KMS-11 (cell line): ENCODE measurements at regions not wholly inside any gene's neighbourhood (a gene's known extent, or its start where the extent isn't known, plus 50 kb on each side); places are given as distances from the start of the nearest gene placed in this dataset.

Source experiments
- H2AFZ ChIP-seq: fragments of 200-600 bp; sonication (generic); 2 replicates; pipeline ENCODE4 v1.6.1; 2016; ENCODE audit warnings: antibody characterized with exemption, mixed run types, low read depth
- H3K27ac ChIP-seq: fragments of 200-600 bp; sonication (generic); 2 replicates; pipeline ENCODE4 v1.6.1; 2016; ENCODE audit warnings: mild to moderate bottlenecking, mixed run types
- H3K27me3 ChIP-seq: fragments of 200-600 bp; sonication (generic); 2 replicates; pipeline ENCODE4 v1.6.1; 2017; ENCODE audit warnings: mild to moderate bottlenecking, low read depth, mixed run types, moderate library complexity; ENCODE audit not compliant: insufficient read depth
- H3K36me3 ChIP-seq: fragments of 200-600 bp; sonication (generic); 2 replicates; pipeline ENCODE4 v1.6.1; 2017; ENCODE audit warnings: mild to moderate bottlenecking, mixed run types; ENCODE audit not compliant: insufficient read depth
- H3K4me1 ChIP-seq: fragments of 200-600 bp; sonication (generic); 2 replicates; pipeline ENCODE4 v1.6.1; 2016; ENCODE audit warnings: mild to moderate bottlenecking, low read depth, mixed run types; ENCODE audit not compliant: poor library complexity, severe bottlenecking
- H3K4me2 ChIP-seq: fragments of 200-600 bp; sonication (generic); 2 replicates; pipeline ENCODE4 v1.7.0; 2016; ENCODE audit warnings: mild to moderate bottlenecking, mixed run types
- H3K4me3 ChIP-seq: fragments of 200-600 bp; sonication (generic); IDR thresholded peaks from 2 replicates; pipeline ENCODE4 v1.6.1; 2017; ENCODE audit warnings: low read depth, low read length, mixed read lengths; ENCODE audit not compliant: insufficient read depth
- H3K79me2 ChIP-seq: fragments of 200-600 bp; sonication (generic); 2 replicates; pipeline ENCODE4 v1.6.1; 2016; ENCODE audit warnings: low read depth, mixed run types; ENCODE audit not compliant: insufficient read depth
- H3K9ac ChIP-seq: fragments of 200-600 bp; sonication (generic); 2 replicates; pipeline ENCODE4 v1.6.1; 2016; ENCODE audit warnings: mild to moderate bottlenecking, mixed run types
- H4K20me1 ChIP-seq: fragments of 200-600 bp; sonication (generic); 2 replicates; pipeline ENCODE4 v1.6.1; 2016; ENCODE audit warnings: mild to moderate bottlenecking, mixed run types; ENCODE audit not compliant: insufficient read depth
- TF ChIP-seq, protein P1 (sequence below): fragments of 200-600 bp; sonication (generic); conservative IDR thresholded peaks from 2 replicates; pipeline ENCODE4 v1.6.1; 2017; ENCODE audit warnings: low read depth, mild to moderate bottlenecking, antibody characterized with exemption, low read length, moderate library complexity, mixed read lengths

DNA sequence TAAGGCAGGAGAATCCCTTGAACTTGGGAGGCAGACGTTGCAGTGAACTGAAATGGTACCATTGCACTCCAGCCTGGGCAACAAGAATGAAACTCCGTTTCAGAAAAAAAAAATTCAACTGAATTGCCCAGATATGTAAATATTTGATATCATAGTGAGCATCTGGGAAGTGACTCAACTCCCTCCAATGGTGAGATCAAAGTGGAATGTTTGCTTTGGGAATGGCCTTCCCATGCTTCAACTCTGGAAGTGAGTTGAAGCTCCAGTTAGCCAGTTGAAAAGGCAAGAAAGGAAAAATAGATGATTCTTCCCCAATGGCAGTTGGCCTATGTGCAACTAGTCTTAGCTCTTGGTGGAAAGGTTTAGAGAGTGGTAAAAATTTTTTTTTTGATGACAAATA, 131.6 kb upstream of the CMC1 start:
- Histone ChIP-seq H3K27me3 (no peaks in the 10 kb centered on the region), H3K27ac (no peak overlapping the region), H4K20me1 (no peaks in the 10 kb centered on the region), H3K36me3 (no peaks in the 10 kb centered on the region), H3K4me1 (no peaks in the 10 kb centered on the region), H3K79me2 (no peaks in the 10 kb centered on the region), H2AFZ (no peak overlapping the region), H3K4me2 (no peak overlapping the region), H3K4me3 (no peak overlapping the region), H3K9ac (no peak overlapping the region)
- TF ChIP-seq, protein P1, sequence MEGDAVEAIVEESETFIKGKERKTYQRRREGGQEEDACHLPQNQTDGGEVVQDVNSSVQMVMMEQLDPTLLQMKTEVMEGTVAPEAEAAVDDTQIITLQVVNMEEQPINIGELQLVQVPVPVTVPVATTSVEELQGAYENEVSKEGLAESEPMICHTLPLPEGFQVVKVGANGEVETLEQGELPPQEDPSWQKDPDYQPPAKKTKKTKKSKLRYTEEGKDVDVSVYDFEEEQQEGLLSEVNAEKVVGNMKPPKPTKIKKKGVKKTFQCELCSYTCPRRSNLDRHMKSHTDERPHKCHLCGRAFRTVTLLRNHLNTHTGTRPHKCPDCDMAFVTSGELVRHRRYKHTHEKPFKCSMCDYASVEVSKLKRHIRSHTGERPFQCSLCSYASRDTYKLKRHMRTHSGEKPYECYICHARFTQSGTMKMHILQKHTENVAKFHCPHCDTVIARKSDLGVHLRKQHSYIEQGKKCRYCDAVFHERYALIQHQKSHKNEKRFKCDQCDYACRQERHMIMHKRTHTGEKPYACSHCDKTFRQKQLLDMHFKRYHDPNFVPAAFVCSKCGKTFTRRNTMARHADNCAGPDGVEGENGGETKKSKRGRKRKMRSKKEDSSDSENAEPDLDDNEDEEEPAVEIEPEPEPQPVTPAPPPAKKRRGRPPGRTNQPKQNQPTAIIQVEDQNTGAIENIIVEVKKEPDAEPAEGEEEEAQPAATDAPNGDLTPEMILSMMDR, result no peak

DNA sequence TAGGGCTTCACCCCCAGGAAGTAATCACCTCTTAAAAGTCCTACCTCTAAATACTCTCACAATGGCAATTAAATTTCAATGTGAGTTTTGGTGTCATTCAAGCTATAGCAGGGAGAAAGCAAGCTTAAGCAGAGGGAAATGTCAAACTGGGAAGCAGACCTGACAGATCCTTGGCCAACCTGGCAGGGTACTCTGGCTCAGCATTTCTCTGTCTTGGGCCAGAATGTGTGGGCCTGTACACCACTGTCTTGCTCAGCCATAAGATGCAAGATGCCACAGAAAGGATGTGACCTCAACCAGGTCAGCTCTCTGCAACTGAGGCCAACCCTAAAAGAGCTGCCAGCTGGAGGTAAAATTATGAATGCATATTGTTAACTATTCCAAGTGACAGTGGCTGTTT, 130.6 kb upstream of the CMC1 start:
- Histone ChIP-seq H3K79me2 (no peaks in the 10 kb centered on the region), H3K9ac (no peak overlapping the region), H3K27me3 (no peaks in the 10 kb centered on the region), H3K4me3 (no peak overlapping the region), H2AFZ (no peak overlapping the region), H3K27ac (no peak overlapping the region), H3K36me3 (no peaks in the 10 kb centered on the region), H3K4me2 (no peak overlapping the region), H4K20me1 (no peaks in the 10 kb centered on the region), H3K4me1 (no peaks in the 10 kb centered on the region)
- TF ChIP-seq, protein P1, result no peak

DNA sequence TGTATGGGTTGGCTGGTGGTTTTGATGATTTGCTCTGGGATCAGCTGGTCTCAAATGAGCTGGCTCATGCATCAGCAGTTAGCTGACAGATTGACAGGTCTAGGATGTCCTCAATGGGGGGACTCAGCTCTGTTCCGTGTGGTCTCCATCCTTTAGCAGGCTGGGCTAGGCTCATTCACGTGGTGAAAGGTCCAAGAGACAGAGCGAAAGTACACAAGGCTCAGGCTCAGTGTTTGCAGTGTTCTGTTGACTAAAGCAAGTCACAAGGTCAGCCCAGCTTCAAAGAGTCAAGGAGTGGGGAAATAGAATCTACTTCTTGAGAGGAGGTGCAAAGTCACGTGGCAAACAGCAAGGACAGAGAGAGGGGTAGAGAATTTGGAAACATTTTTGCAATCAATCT, 126.5 kb upstream of the CMC1 start:
- no peaks in the 10 kb centered on the region for H3K79me2 ChIP-seq
- no peak overlapping the region for H3K4me2 ChIP-seq
- no peak overlapping the region for H3K4me3 ChIP-seq
- TF ChIP-seq, protein P1, result no peak
- no peaks in the 10 kb centered on the region for H3K27me3 ChIP-seq
- H3K36me3 ChIP-seq, result no peaks in the 10 kb centered on the region
- H3K9ac ChIP-seq, result no peak overlapping the region
- no peaks in the 10 kb centered on the region for H3K4me1 ChIP-seq
- no peak overlapping the region for H3K27ac ChIP-seq
- no peak overlapping the region for H2AFZ ChIP-seq
- H4K20me1 ChIP-seq, result no peaks in the 10 kb centered on the region

DNA sequence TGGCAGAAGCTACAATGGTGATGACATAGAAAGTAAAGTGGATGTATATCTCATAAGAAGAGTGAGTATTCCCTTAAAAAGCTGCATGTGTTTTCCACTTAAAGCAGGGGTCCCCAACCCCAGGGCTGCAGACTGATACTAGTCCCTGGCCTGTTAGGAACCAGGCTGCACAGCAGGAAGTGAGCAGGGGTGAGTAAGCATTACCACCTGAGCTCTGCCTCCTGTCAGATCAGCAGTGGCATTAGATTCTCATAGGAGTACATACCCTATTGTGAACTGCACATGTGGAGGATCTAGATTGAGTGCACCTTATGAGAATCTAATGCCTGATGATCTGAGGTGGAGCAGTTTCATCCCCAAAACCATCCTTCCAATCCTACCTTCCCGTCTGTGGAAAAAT, 126.1 kb upstream of the CMC1 start:
- TF ChIP-seq, protein P1, result no peak
- Histone ChIP-seq H3K4me1 (no peaks in the 10 kb centered on the region), H3K27ac (no peak overlapping the region), H3K4me2 (no peak overlapping the region), H3K27me3 (no peaks in the 10 kb centered on the region), H3K4me3 (no peak overlapping the region), H3K9ac (no peak overlapping the region), H2AFZ (no peak overlapping the region), H4K20me1 (no peaks in the 10 kb centered on the region), H3K79me2 (no peaks in the 10 kb centered on the region), H3K36me3 (no peaks in the 10 kb centered on the region)

DNA sequence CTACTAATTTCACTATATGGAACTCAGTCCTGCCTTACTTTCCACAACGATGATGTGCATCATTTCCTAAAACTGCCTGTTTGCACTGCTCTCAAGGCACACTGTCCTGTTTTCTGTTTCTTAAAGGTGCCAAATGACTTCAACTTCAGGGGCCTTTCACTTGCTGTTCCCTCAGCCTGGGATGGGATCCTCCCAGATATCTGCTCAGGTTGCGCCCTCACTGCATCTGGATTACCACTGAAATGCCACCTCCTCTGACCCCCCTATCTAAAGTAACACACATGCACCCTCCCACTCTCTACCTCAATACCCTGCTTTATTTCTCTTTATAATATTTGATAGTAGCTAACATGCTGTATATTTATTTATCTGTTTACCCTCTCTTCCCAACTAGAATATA, 123.8 kb upstream of the CMC1 start:
- no peak overlapping the region for H2AFZ ChIP-seq
- H3K9ac ChIP-seq, result no peak overlapping the region
- no peaks in the 10 kb centered on the region for H3K36me3 ChIP-seq
- no peaks in the 10 kb centered on the region for H4K20me1 ChIP-seq
- H3K27ac ChIP-seq, result no peak overlapping the region
- H3K79me2 ChIP-seq, result no peaks in the 10 kb centered on the region
- H3K4me3 ChIP-seq, result no peak overlapping the region
- H3K4me1 ChIP-seq, result no peaks in the 10 kb centered on the region
- TF ChIP-seq, protein P1, result no peak
- no peak overlapping the region for H3K4me2 ChIP-seq
- no peaks in the 10 kb centered on the region for H3K27me3 ChIP-seq
